ENCODE measurements at regions not wholly inside any gene's neighbourhood (a gene's known extent, or its start where the extent isn't known, plus 50 kb on each side); places are given as distances from the start of the nearest gene placed in this dataset.

DNA sequence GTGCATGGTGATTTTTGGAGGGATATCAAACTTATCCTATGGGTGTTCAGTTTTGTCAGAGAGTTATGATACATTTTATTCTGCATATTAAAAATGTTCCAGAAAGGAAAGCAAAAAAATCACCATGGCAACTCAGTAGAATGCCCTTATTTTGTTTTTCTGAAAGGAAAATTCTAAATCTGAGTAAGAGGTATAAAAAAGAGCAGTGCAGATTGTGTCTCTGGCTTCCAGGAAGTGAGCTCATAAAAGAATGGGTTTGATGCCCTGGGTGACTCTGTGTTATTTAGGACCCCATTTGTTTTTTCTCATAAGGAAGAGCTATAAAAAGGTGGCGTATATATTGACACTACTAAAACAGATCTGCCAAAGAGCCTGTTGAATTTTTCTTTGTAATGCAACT lies 128.8 kb downstream of the UCHL1 start:
- TF ChIP-seq, protein P1, sequence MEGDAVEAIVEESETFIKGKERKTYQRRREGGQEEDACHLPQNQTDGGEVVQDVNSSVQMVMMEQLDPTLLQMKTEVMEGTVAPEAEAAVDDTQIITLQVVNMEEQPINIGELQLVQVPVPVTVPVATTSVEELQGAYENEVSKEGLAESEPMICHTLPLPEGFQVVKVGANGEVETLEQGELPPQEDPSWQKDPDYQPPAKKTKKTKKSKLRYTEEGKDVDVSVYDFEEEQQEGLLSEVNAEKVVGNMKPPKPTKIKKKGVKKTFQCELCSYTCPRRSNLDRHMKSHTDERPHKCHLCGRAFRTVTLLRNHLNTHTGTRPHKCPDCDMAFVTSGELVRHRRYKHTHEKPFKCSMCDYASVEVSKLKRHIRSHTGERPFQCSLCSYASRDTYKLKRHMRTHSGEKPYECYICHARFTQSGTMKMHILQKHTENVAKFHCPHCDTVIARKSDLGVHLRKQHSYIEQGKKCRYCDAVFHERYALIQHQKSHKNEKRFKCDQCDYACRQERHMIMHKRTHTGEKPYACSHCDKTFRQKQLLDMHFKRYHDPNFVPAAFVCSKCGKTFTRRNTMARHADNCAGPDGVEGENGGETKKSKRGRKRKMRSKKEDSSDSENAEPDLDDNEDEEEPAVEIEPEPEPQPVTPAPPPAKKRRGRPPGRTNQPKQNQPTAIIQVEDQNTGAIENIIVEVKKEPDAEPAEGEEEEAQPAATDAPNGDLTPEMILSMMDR (IDR thresholded peaks at IDR 0.05): no peak
- TF ChIP-seq POLR2A (IDR thresholded peaks at IDR 0.05): no peak

Data from vagina (tissue), 2 donors.